ENCODE measurements at regions not wholly inside any gene's neighbourhood (a gene's known extent, or its start where the extent isn't known, plus 50 kb on each side); places are given as distances from the start of the nearest gene placed in this dataset.

- TF ChIP-seq, protein P1, sequence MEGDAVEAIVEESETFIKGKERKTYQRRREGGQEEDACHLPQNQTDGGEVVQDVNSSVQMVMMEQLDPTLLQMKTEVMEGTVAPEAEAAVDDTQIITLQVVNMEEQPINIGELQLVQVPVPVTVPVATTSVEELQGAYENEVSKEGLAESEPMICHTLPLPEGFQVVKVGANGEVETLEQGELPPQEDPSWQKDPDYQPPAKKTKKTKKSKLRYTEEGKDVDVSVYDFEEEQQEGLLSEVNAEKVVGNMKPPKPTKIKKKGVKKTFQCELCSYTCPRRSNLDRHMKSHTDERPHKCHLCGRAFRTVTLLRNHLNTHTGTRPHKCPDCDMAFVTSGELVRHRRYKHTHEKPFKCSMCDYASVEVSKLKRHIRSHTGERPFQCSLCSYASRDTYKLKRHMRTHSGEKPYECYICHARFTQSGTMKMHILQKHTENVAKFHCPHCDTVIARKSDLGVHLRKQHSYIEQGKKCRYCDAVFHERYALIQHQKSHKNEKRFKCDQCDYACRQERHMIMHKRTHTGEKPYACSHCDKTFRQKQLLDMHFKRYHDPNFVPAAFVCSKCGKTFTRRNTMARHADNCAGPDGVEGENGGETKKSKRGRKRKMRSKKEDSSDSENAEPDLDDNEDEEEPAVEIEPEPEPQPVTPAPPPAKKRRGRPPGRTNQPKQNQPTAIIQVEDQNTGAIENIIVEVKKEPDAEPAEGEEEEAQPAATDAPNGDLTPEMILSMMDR (IDR thresholded peaks at IDR 0.05), result no peak
- TF ChIP-seq POLR2A (IDR thresholded peaks at IDR 0.05), result no peak
Observed at GRCh38 chr6:147821295-147821897, 312.9 kb downstream of the SAMD5 start.

Measured in body of pancreas (tissue), 4 donors.